ENCODE measurements at regions not wholly inside any gene's neighbourhood (a gene's known extent, or its start where the extent isn't known, plus 50 kb on each side); places are given as distances from the start of the nearest gene placed in this dataset.

- H3K36me3 ChIP-seq (ENCODE audit: control insufficient read depth, insufficient read depth, low read length): no peaks in the 10 kb centered on the region
- H3K27ac ChIP-seq: no peak overlapping the region
Observed at GRCh38 chr10:57535306-57535705, 732.4 kb downstream of the IPMK start.

GRCh38 chr10:57513637-57514036 lies 754.1 kb downstream of the IPMK start:
- Histone ChIP-seq H3K79me2 (no peaks in the 10 kb centered on the region), H3K4me3 (ENCODE audit: low read depth, low read length) (no peak overlapping the region), H3K9me3 (ENCODE audit: control insufficient read depth, low read length) (no peaks in the 10 kb centered on the region), H3K9ac (no peak overlapping the region), H3K27ac (no peak overlapping the region), H3K36me3 (ENCODE audit: control insufficient read depth, insufficient read depth, low read length) (no peaks in the 10 kb centered on the region), H3K4me2 (ENCODE audit: low read length) (no peak overlapping the region), H2AFZ (no peak overlapping the region), H3K27me3 (ENCODE audit: control insufficient read depth, insufficient read depth, low read length) (no peaks in the 10 kb centered on the region), H3K4me1 (no peaks in the 10 kb centered on the region)
- TF ChIP-seq, protein P1, sequence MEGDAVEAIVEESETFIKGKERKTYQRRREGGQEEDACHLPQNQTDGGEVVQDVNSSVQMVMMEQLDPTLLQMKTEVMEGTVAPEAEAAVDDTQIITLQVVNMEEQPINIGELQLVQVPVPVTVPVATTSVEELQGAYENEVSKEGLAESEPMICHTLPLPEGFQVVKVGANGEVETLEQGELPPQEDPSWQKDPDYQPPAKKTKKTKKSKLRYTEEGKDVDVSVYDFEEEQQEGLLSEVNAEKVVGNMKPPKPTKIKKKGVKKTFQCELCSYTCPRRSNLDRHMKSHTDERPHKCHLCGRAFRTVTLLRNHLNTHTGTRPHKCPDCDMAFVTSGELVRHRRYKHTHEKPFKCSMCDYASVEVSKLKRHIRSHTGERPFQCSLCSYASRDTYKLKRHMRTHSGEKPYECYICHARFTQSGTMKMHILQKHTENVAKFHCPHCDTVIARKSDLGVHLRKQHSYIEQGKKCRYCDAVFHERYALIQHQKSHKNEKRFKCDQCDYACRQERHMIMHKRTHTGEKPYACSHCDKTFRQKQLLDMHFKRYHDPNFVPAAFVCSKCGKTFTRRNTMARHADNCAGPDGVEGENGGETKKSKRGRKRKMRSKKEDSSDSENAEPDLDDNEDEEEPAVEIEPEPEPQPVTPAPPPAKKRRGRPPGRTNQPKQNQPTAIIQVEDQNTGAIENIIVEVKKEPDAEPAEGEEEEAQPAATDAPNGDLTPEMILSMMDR (IDR thresholded peaks at IDR 0.05): no peak

More at GRCh38 chr10:57535306-57535705, 732.4 kb downstream of the IPMK start:
- TF ChIP-seq, protein P1 (IDR thresholded peaks at IDR 0.05): no peak
- H3K4me2 ChIP-seq (ENCODE audit: low read length): no peak overlapping the region
- H3K27me3 ChIP-seq (ENCODE audit: control insufficient read depth, insufficient read depth, low read length): no peaks in the 10 kb centered on the region
- no peak overlapping the region for H2AFZ ChIP-seq
- H3K9me3 ChIP-seq (ENCODE audit: control insufficient read depth, low read length): no peaks in the 10 kb centered on the region
- no peak overlapping the region for H3K4me3 ChIP-seq (ENCODE audit: low read depth, low read length)
- no peaks in the 10 kb centered on the region for H3K79me2 ChIP-seq
- H3K4me1 ChIP-seq: no peaks in the 10 kb centered on the region
- no peak overlapping the region for H3K9ac ChIP-seq

GRCh38 chr10:57507788-57508187 lies 759.9 kb downstream of the IPMK start:
- H3K36me3 ChIP-seq (ENCODE audit: control insufficient read depth, insufficient read depth, low read length): no peaks in the 10 kb centered on the region
- H3K79me2 ChIP-seq: no peaks in the 10 kb centered on the region
- H3K4me2 ChIP-seq (ENCODE audit: low read length): no peak overlapping the region
- no peak overlapping the region for H3K4me3 ChIP-seq (ENCODE audit: low read depth, low read length)
- no peak overlapping the region for H3K27ac ChIP-seq
- H3K9me3 ChIP-seq (ENCODE audit: control insufficient read depth, low read length): no peaks in the 10 kb centered on the region
- H3K9ac ChIP-seq: no peak overlapping the region
- TF ChIP-seq, protein P1 (IDR thresholded peaks at IDR 0.05): no peak
- H3K4me1 ChIP-seq: no peaks in the 10 kb centered on the region
- H2AFZ ChIP-seq: no peak overlapping the region
- no peaks in the 10 kb centered on the region for H3K27me3 ChIP-seq (ENCODE audit: control insufficient read depth, insufficient read depth, low read length)

DNA sequence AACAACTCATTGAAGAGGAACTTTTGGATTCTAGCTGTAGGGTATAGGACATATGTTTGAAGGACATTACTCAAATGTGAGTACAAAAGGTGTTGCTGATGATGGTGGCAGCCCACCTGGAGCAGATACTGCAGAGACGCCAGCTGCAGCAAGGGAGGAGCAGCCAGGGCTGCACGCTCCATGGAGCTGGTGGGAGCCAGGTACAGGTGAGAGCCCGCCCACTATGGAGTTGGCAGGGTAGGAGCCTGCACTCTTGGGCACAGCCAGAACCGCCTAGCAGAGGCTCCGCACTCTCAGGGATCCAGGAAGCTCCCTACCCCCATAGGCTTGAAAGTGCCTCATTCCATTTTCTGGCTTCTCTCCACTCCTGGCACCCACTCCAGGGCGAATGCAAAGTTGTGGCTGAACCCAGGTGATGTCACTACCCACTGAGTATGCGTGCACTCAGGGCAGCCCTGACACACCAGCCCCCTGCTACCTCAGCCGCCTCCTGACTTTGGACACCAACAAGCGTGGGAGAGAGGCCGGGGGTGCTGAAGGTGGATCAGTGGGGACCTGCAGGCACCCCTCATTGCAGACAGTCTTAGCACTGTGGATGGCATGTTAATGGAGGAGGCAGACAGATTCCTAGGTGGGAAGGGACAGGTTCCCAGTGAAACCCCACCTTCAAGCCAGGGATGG lies 761.1 kb downstream of the IPMK start:
- TF ChIP-seq, protein P1 (IDR thresholded peaks at IDR 0.05): no peak
- H3K27ac ChIP-seq: no peak overlapping the region
- H3K9me3 ChIP-seq (ENCODE audit: control insufficient read depth, low read length): no peaks in the 10 kb centered on the region

DNA sequence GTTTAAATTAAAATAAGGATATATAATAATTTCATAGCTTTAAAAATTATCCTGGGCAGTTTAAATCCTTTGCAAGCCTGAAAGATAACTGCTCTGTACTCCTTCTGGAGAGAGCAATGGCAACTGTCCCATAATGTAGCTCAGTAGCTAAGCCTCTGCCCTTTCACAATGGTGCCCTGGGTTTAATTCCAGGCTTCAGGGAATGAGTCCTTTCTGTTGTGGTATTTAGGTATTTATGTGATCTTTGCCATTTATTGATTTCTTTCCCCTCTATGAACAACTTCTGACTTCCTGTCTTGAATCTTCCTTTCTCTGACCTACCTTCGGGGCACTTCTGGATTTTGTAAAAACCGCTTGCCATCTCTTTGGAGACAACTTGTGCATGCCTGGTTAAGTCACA lies 773.2 kb downstream of the IPMK start:
- no peak overlapping the region for H3K4me2 ChIP-seq (ENCODE audit: low read length)
- TF ChIP-seq, protein P1 (IDR thresholded peaks at IDR 0.05): no peak
- H3K9me3 ChIP-seq (ENCODE audit: control insufficient read depth, low read length): no peaks in the 10 kb centered on the region
- H3K4me1 ChIP-seq: no peaks in the 10 kb centered on the region
- H2AFZ ChIP-seq: no peak overlapping the region
- H3K27me3 ChIP-seq (ENCODE audit: control insufficient read depth, insufficient read depth, low read length): no peaks in the 10 kb centered on the region
- no peaks in the 10 kb centered on the region for H3K36me3 ChIP-seq (ENCODE audit: control insufficient read depth, insufficient read depth, low read length)
- no peak overlapping the region for H3K4me3 ChIP-seq (ENCODE audit: low read depth, low read length)
- no peak overlapping the region for H3K9ac ChIP-seq
- H3K27ac ChIP-seq: no peak overlapping the region
- H3K79me2 ChIP-seq: no peaks in the 10 kb centered on the region

More for the DNA sequence above, 761.1 kb downstream of the IPMK start:
- H3K79me2 ChIP-seq: no peaks in the 10 kb centered on the region
- H3K9ac ChIP-seq: no peak overlapping the region
- no peaks in the 10 kb centered on the region for H3K36me3 ChIP-seq (ENCODE audit: control insufficient read depth, insufficient read depth, low read length)
- H3K4me2 ChIP-seq (ENCODE audit: low read length): no peak overlapping the region
- no peaks in the 10 kb centered on the region for H3K4me1 ChIP-seq
- no peaks in the 10 kb centered on the region for H3K27me3 ChIP-seq (ENCODE audit: control insufficient read depth, insufficient read depth, low read length)
- no peak overlapping the region for H2AFZ ChIP-seq
- H3K4me3 ChIP-seq (ENCODE audit: low read depth, low read length): no peak overlapping the region

All from parathyroid adenoma (tissue), 2 donors.